ENCODE measurements at regions not wholly inside any gene's neighbourhood (a gene's known extent, or its start where the extent isn't known, plus 50 kb on each side); places are given as distances from the start of the nearest gene placed in this dataset.

DNA sequence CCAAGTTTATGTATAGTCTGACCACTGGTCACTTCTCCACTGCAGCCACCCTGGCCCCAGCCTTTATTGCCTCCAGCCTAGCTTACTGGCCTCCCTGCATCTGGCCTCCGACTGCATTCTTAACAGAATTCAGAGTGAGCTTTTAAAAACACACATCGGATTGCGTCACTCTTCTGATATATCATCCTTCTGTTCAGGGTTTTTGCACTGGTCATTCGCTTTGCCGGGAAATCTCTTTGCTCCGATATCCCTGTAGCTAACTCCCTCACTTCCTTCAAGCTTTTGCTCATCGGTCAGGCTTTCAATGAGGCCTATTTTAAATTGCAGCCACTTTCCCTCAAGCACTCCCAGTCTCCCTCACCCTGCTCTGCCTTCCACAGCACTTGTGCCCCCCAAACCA is 101.6 kb upstream of the DLX2 start:
- no peak for DNase-seq (ENCODE audit: low read depth in 2 of 2)

DNA sequence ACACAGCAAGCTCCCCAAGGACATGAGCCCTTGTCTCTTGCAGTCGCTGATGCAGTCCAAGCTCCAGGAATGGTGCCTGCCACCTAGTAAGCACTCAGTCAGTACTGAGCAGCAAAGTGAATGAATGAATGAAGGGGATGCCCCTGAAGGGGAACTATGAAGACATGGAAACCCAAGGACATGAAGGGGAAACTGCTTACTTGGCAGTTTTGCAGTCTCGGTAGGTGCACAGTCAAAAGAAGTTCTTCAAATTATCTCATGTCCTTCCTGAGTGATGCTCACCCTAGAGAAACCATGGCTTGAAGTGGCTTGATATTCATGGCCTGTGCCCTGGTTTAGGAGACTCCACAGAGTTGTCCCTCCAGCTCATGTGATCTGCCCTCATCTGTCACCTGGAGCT is 102.1 kb upstream of the DLX2 start:
- no peak for DNase-seq (ENCODE audit: low read depth in 2 of 2)

GRCh38 chr2:172205292-172205691 is 102.6 kb upstream of the DLX2 start:
- DNase-seq (ENCODE audit: low read depth in 2 of 2), result no peak

- DNase-seq (ENCODE audit: low read depth in 2 of 2), result no peak
Observed at GRCh38 chr2:172207911-172208310, 105.2 kb upstream of the DLX2 start.

- no peak for DNase-seq (ENCODE audit: low read depth in 2 of 2)
Observed at GRCh38 chr2:172208791-172209325, 106.2 kb upstream of the DLX2 start.

DNA sequence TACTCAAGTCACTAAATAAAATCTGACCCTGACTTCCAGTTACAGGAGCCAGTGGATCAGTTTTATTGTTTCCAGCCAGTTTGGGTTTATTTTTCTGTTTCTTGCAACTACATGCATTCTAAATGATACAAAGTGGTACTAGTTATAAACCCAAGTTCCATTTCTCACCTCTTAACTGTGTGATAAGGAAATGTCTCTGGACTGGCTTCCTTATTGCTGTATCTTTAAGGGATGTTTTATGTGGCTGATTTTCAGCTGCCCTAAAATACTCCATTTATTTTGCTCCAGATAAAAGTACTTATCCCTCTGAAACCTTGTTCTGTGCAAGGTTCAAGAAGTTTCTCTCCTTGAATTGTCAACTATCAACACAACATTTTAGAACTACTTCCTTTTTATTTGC is 107.9 kb upstream of the DLX2 start:
- no peak for DNase-seq (ENCODE audit: low read depth in 2 of 2)

DNA sequence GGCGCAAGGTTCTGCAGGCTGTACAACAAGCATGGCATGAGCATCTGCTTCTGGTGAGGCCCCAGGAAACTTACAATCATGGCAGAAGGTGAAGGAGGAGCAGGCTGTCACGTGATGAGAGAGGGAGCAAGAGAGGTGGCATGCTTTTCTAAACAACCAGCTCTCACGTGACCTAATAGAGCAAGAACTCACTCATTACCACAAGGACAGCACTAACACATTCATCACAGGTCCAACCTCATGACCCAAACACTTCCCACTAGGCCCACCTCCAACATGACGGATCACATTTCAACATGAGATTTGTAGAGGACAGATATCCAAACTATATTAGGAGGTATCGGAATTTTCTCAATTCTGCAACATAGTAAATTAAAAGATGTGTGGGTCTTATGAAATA is 108.8 kb upstream of the DLX2 start:
- DNase-seq (ENCODE audit: low read depth in 2 of 2), result no peak

DNA sequence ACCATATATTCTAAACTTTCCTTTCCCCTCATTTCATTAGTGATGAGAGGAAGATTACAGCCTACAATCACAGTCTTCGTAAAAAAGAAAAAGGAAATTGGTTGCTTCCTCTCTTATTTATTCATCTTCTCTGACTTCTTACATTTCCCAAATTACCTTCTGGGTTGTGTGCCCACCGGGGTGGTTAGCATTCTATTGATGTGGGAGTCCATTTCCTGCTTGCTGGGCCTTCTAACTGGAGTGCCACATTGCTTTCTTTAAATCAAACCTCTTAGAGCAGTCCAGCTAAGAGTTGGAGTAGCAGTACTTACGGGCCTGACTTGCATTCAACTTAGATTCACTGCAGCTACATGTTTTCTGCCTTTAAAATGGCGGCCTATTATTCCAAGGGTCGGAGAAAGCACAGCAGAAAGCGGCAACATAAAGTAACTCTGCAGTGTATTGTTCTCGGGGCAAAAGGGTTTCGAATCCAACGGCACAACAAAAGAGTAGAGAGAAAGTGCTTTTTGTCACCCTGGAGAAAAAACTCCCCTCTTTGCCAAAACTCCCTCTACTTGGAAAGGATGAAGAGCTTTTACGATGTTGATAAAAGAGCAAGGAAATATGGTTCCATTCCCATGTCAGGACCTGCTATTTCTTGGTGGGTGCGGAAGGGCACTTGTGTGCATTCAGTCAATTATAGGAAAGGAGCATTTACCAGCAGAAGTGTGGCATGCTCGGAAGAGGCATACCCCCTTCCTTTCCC is 110.6 kb upstream of the DLX2 start:
- DNase-seq (ENCODE audit: low read depth in 2 of 2), result no peak

DNA sequence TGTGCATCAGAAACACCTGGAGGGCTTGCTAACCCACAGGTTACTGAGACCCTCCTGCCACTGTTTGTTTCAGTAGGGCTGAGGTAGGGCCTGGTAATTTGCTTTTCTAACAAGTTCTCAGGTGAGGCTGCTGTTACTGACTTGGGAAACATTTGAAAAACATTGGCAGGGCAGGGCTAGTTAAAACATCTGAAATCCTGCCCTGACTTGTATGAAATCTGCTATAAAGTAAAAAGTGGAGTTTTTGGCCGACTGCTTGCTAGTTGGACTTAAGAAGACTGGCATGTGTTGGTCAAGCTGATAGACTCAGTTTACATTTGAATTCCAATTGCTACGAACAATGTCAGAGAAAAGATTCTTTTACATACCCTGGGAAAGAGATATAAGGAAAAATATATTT is 111.6 kb upstream of the DLX2 start:
- no peak for DNase-seq (ENCODE audit: low read depth in 2 of 2)

GRCh38 chr2:172215172-172215935 is 112.7 kb upstream of the DLX2 start:
- DNase-seq (ENCODE audit: low read depth in 2 of 2), result no peak

DNA sequence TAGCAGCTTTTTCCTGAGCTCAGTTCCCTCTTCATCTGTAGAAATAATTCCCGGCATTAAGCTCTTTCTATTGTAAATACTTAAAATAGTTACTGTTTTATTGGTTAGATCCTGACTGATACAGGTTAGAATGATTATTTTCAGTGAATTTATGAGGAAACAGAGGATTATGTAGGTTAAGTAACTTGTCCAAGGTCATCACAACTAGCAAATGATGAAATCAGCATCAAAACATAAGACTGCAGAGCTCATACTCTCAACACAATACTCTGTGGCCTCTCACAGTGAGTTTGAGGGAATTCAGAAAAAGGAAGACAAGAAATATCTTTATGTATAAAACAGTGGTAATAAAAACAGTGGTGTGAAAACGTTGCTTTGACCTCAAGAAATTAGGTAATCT is 113.2 kb upstream of the DLX2 start:
- DNase-seq (ENCODE audit: low read depth in 2 of 2), result no peak

GRCh38 chr2:172216477-172216876 is 113.8 kb upstream of the DLX2 start:
- no peak for DNase-seq (ENCODE audit: low read depth in 2 of 2)

DNA sequence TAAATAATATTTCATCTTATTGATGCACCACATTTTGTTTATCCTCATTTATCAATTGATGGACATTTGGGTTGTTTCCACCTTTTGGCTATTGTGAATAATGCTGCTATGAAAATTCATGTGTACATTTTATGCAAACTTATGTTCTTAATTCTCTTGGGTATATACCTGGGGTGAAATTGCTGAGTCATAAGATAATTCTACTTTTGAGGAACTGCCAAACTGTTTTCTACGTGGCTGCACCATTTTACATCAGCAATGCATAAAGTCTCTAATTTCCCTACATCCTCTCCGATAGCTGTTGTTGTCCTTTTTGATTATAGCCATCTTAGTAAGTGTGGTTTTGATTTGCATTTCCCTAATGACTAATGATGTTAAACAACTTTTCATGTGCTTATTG is 116.5 kb upstream of the DLX2 start:
- DNase-seq (ENCODE audit: low read depth in 2 of 2), result no peak

DNA sequence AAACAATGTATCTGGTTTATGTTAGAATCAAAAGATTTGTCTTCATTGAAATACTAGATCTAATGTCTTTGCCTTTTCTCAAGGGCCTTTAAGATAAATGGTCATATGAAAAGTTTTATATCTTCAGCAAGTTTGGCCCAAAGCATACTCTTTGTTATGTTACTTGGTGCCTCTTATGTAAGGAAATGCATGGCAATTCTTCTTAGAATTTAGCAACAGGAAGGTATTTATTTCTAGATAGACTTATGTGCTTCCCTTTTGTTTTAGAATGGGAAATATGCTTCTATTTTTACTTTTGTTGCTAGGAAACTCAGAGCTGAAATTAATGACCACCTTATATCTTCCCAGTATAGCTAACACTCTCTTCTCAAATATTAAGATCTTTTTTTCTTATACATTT is 117.4 kb upstream of the DLX2 start:
- no peak for DNase-seq (ENCODE audit: low read depth in 2 of 2)

- DNase-seq (ENCODE audit: low read depth in 2 of 2), result no peak
Observed at GRCh38 chr2:172223601-172224054, 120.9 kb upstream of the DLX2 start.

GRCh38 chr2:172225786-172226185 is 123.1 kb upstream of the DLX2 start:
- no peak for DNase-seq (ENCODE audit: low read depth in 2 of 2)

- DNase-seq (ENCODE audit: low read depth in 2 of 2), result no peak
Observed at GRCh38 chr2:172226244-172227061, 123.8 kb upstream of the DLX2 start.

- no peak for DNase-seq (ENCODE audit: low read depth in 2 of 2)
Observed at GRCh38 chr2:172227719-172228118, 125.0 kb upstream of the DLX2 start.

DNA sequence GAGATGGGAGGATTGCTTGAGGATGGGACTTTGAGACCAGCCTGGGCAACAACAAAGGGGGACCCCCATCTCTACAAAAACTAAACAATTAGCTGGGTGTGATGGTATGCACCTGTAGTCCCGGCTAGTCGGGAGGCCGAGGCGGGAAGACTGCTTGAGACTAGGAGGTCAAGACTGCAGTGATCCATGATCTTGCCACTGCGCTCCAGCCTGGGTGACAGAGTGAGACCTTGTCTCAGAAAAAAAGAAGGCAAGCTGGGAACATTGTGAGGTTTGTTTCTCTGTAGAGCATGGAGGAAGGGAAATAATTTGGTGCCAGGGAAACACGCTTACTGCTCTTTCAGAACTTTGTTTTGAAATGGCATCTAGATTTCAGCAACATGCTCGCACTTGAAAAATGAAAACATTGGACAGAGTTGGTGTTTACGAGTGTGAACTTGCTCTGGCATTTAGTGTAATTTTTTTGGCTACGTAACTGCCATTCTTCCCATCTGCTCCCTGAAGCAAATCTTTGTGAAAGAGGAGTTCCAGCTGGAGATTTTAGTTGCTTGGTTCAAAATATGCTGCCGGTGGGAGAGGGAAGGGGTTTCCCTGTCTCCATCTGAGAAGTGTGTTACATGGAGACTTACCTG is 125.6 kb upstream of the DLX2 start:
- DNase-seq (ENCODE audit: low read depth in 2 of 2), result no peak

DNA sequence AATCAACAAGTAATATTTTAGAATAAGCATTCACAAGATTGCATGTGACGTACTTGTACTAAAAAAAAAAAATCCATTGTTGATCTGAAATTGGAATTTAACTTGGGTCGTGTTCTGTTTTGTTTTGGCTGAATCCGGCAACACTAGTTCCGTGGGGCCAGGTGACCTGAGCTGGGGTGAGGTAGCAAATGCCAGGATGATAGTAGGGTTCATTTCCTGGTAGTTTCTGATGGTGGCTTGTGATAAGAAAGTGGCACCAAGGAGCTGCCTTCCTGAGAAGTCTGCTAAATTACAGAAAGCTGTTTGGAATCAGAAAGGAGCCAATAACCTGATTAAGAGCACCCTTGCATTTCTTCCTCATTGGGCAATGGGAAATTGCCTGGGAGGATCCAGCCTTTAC is 126.4 kb upstream of the DLX2 start:
- DNase-seq (ENCODE audit: low read depth in 2 of 2), result no peak

DNA sequence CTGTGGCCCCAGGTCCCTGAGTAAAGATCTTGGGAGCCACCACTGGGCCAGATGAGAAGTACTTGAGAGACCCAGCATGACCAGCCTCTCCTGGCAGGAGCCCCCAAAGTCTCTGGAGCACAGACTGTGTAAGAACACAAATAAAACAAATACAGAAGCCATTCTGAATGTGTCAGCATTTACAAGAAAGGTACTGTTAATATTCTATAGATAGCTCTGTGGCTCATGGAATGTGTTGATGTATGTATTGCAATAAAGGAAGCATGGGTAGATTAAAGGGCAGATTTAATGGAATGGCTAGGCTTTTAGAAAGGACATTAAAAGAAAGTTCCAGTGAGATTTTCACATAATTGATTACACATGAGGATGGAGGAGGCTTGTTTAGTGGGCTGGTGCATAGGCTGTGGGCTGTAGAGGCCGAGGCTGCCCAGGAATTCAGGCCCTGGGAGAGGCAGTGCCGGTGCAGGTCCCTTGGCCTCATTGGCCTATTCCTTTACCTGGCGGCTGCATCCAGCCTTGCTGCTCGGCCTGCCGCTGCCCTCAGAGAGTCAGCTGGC is 127.7 kb upstream of the DLX2 start:
- DNase-seq (ENCODE audit: low read depth in 2 of 2), result no peak

All from fibroblast of skin of left biceps (primary cell).